ENCODE measurements at regions not wholly inside any gene's neighbourhood (a gene's known extent, or its start where the extent isn't known, plus 50 kb on each side); places are given as distances from the start of the nearest gene placed in this dataset.

DNA sequence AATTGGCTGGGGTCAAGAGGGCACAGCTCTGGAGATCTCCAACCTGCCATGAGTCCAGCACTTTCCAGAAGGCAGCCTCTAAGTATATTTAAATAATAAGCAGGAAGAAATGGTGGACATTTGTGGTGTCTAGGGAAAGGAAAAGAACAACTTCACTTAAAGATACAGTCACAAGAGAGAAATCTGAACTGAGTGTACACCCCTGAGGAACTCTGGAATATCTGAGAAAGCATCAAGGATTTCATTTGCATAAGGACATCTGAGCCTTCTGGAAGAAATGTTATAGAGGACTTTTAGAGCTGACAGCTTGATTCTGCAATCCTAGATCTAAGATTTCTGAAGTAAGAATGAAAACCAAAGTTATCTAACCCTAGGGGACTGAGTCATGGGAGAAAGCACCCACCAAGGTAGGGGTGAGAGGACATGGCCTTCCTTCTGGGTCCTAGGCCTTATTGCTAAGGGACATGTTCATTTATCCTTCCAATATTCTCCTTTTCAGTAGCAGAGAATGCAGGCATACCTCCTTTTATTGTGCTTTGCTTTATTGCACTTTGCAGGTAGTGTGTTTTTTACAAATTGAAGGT is 253.4 kb upstream of the SLC24A2 start:
- TF ChIP-seq POLR2AphosphoS5 (IDR thresholded peaks at IDR 0.05) (no peak), POLR2A (IDR thresholded peaks at IDR 0.05) (no peak)
- TF ChIP-seq, protein P1, sequence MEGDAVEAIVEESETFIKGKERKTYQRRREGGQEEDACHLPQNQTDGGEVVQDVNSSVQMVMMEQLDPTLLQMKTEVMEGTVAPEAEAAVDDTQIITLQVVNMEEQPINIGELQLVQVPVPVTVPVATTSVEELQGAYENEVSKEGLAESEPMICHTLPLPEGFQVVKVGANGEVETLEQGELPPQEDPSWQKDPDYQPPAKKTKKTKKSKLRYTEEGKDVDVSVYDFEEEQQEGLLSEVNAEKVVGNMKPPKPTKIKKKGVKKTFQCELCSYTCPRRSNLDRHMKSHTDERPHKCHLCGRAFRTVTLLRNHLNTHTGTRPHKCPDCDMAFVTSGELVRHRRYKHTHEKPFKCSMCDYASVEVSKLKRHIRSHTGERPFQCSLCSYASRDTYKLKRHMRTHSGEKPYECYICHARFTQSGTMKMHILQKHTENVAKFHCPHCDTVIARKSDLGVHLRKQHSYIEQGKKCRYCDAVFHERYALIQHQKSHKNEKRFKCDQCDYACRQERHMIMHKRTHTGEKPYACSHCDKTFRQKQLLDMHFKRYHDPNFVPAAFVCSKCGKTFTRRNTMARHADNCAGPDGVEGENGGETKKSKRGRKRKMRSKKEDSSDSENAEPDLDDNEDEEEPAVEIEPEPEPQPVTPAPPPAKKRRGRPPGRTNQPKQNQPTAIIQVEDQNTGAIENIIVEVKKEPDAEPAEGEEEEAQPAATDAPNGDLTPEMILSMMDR (IDR thresholded peaks at IDR 0.05 in 8 of 11, conservative IDR thresholded peaks at IDR 0.05 in 3 of 11), result no peak
- peak overlapping the region in 1 of 8 donors; percentile 8 for H3K27ac ChIP-seq
- H3K9me3 ChIP-seq, result no peaks in the 10 kb centered on the region
- no peak overlapping the region for H3K4me3 ChIP-seq
- intact Hi-C loops (cut with DNase I; ENCODE audit: low total_unique reads), result no loop called here
- H3K4me1 ChIP-seq, result peaks cover 0 to 23% (median 0%) of the 10 kb centered on the region in 6 donors
- H3K27me3 ChIP-seq (replicated peaks in 1 of 7), result no peaks in the 10 kb centered on the region
- no peak for DNase-seq
- H3K36me3 ChIP-seq, result no peaks in the 10 kb centered on the region

DNA sequence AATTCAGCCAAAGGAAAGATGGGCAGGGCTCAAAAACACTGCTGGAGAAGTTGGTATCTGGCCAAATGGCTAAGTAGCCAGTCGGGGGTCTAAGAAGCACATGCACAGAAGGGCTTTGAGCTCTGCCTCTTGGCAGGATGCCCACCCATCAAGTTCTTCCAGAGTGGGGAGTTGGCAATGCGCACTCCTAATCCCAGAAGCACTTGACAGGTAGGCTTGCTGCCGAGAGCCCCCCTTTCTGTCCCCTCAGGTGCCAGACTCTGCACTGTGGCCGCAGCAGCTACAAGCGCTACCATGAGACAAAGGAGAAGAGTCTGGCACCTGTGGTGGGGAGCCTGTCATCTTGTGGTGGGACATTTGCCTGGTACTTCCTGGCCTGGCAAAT is 252.9 kb upstream of the SLC24A2 start:
- Histone ChIP-seq H3K4me3 (no peak overlapping the region), H3K36me3 (no peaks in the 10 kb centered on the region), H3K4me1 (peaks cover 0 to 23% (median 0%) of the 10 kb centered on the region in 6 donors), H3K9me3 (no peaks in the 10 kb centered on the region), H3K27me3 (replicated peaks in 1 of 7) (no peaks in the 10 kb centered on the region), H3K27ac (no peak overlapping the region)
- 73 to 86% (median 78%) methylated on average over 5 of the region's 5 CpGs for WGBS, 5 donors
- TF ChIP-seq POLR2A (IDR thresholded peaks at IDR 0.05) (no peak), POLR2AphosphoS5 (IDR thresholded peaks at IDR 0.05) (no peak)
- TF ChIP-seq, protein P1 (IDR thresholded peaks at IDR 0.05 in 8 of 11, conservative IDR thresholded peaks at IDR 0.05 in 3 of 11), result no peak
- DNase-seq, result no peak
- intact Hi-C loops (cut with DNase I; ENCODE audit: low total_unique reads), result no loop called here

- H3K9me3 ChIP-seq, result no peaks in the 10 kb centered on the region
- 87 to 95% (median 91%) methylated on average over 14 of the region's 14 CpGs for WGBS, 5 donors
- TF ChIP-seq POLR2A (IDR thresholded peaks at IDR 0.05) (no peak), POLR2AphosphoS5 (IDR thresholded peaks at IDR 0.05) (no peak)
- TF ChIP-seq, protein P1 (IDR thresholded peaks at IDR 0.05 in 8 of 11, conservative IDR thresholded peaks at IDR 0.05 in 3 of 11), result no peak
- H3K27ac ChIP-seq, result no peak overlapping the region
- no peak overlapping the region for H3K4me3 ChIP-seq
- H3K4me1 ChIP-seq, result peaks cover 0 to 23% (median 0%) of the 10 kb centered on the region in 6 donors
- H3K27me3 ChIP-seq (replicated peaks in 1 of 7), result no peaks in the 10 kb centered on the region
- H3K36me3 ChIP-seq, result no peaks in the 10 kb centered on the region
- intact Hi-C loops (cut with DNase I; ENCODE audit: low total_unique reads), result no loop called here
- no peak for DNase-seq
These were observed 252.3 kb upstream of the SLC24A2 start for GRCh38 chr9:20040991-20041696.

DNA sequence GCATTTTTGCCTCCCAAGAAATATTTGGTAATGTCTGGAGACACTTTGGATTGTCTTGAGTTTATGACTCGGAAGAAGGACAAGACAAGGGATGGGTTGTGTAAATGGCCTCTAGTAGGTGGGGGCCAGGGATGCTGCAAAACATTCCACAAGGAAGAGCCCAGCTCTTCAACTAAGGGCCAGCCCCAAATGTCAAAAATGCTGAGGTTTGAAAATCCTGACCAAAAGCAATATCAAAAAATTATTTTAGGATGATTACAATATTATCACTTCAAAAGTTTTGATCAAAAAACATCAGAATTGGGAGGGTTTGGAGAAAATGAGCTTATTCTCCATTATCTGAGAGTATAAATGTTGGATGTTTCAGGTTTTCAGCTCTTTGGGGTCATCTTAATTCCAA is 248.9 kb upstream of the SLC24A2 start:
- WGBS, 5 donors, result 81 to 97% (median 89%) methylated on average over 1 of the region's 1 CpG
- Histone ChIP-seq H3K27ac (no peak overlapping the region), H3K4me3 (no peak overlapping the region), H3K36me3 (no peaks in the 10 kb centered on the region), H3K9me3 (no peaks in the 10 kb centered on the region), H3K27me3 (replicated peaks in 1 of 7) (no peaks in the 10 kb centered on the region), H3K4me1 (peaks cover 0 to 11% (median 0%) of the 10 kb centered on the region in 6 donors)
- no peak for TF ChIP-seq POLR2AphosphoS5 (IDR thresholded peaks at IDR 0.05)
- TF ChIP-seq POLR2A (IDR thresholded peaks at IDR 0.05), result no peak
- TF ChIP-seq, protein P1 (IDR thresholded peaks at IDR 0.05 in 8 of 11, conservative IDR thresholded peaks at IDR 0.05 in 3 of 11), result no peak
- intact Hi-C loops (cut with DNase I; ENCODE audit: low total_unique reads), result no loop called here
- DNase-seq, result no peak

Measured in spleen (tissue), 11 donors.